CD4-positive, CD25-positive, alpha-beta regulatory T cell (primary cell): ENCODE measurements at regions not wholly inside any gene's neighbourhood (a gene's known extent, or its start where the extent isn't known, plus 50 kb on each side); places are given as distances from the start of the nearest gene placed in this dataset.

ENCODE experiments used
- ATAC-seq, 2 donors: fragments of 150-1000 bp; cut with Tn5 transposase; one replicate each; pipeline ENCODE4 v1.10.0; 2021; ENCODE audit warnings: low read depth in 2 of 2, moderate number of reproducible peaks in 2 of 2, moderate library complexity in 1 of 2
- DNase-seq, 3 donors: peaks; one replicate each; pipeline versions ENCODE4 v3.0.0 to v3.0.0-alpha.2; 2012 to 2022; ENCODE audit warnings: mixed read lengths in 1 of 3
- H3K27ac ChIP-seq: one replicate; pipeline ENCODE4 v1.7.0; 2013; ENCODE audit warnings: mild to moderate bottlenecking, low read length; ENCODE audit not compliant: insufficient read depth, poor library complexity, severe bottlenecking
- H3K27me3 ChIP-seq: one replicate; pipeline ENCODE4 v1.7.0; 2013; ENCODE audit warnings: low read length; ENCODE audit not compliant: control insufficient read depth, insufficient read depth
- H3K36me3 ChIP-seq: one replicate; pipeline ENCODE4 v1.7.0; 2013; ENCODE audit warnings: mild to moderate bottlenecking, low read length, moderate library complexity; ENCODE audit not compliant: control insufficient read depth, insufficient read depth
- H3K4me1 ChIP-seq: 2 replicates; pipeline ENCODE4 v1.7.0; 2013; ENCODE audit warnings: mild to moderate bottlenecking, low read length; ENCODE audit not compliant: insufficient read depth, control insufficient read depth, poor library complexity, severe bottlenecking
- H3K4me3 ChIP-seq: one replicate; pipeline ENCODE4 v1.7.0; 2013; ENCODE audit warnings: low read depth, mild to moderate bottlenecking, low read length, moderate library complexity
- H3K9me3 ChIP-seq, 2 experiments: 1 replicate in 1 of 2; 2 replicates in 1 of 2; pipeline ENCODE4 v1.7.0; 2013; ENCODE audit warnings: low read length in 2 of 2, mild to moderate bottlenecking in 1 of 2, moderate library complexity in 1 of 2; ENCODE audit not compliant: control insufficient read depth in 2 of 2
- H3K27ac Mint-ChIP-seq, 3 donors: one replicate each; pipeline ENCODE4 v1.8.0; 2020 to 2022; ENCODE audit warnings: mild to moderate bottlenecking in 3 of 3, mixed read lengths in 3 of 3, moderate library complexity in 2 of 3
- H3K27me3 Mint-ChIP-seq: one replicate; pipeline ENCODE4 v1.8.0; 2022; ENCODE audit warnings: mild to moderate bottlenecking, mixed read lengths
- H3K36me3 Mint-ChIP-seq: one replicate; pipeline ENCODE4 v1.8.0; 2020; ENCODE audit warnings: mixed read lengths
- H3K4me1 Mint-ChIP-seq, 4 donors: one replicate each; pipeline ENCODE4 v1.8.0; 2020 to 2022; ENCODE audit warnings: mixed read lengths in 4 of 4, mild to moderate bottlenecking in 1 of 4
- H3K4me3 Mint-ChIP-seq, 4 donors: one replicate each; pipeline ENCODE4 v1.8.0; 2020 to 2022; ENCODE audit warnings: mild to moderate bottlenecking in 4 of 4, mixed read lengths in 4 of 4, moderate library complexity in 3 of 4
- H3K9me3 Mint-ChIP-seq, 7 donors: one replicate each; pipeline ENCODE4 v1.8.0; 2020 to 2022; ENCODE audit warnings: mixed read lengths in 7 of 7, mild to moderate bottlenecking in 3 of 7, moderate library complexity in 2 of 7

- Mint-ChIP-seq H3K36me3 (no peaks in the 10 kb centered on the region), H3K9me3 (peaks cover 0 to 5% (median 2%) of the 10 kb centered on the region in 7 donors), H3K4me1 (no peaks in the 10 kb centered on the region), H3K27ac (no peak overlapping the region), H3K27me3 (no peaks in the 10 kb centered on the region), H3K4me3 (no peak overlapping the region)
- DNase-seq (no peak), ATAC-seq (no peak)
- Histone ChIP-seq H3K4me1 (no peaks in the 10 kb centered on the region), H3K4me3 (no peak overlapping the region), H3K9me3 (no peaks in the 10 kb centered on the region), H3K36me3 (no peaks in the 10 kb centered on the region), H3K27me3 (no peaks in the 10 kb centered on the region), H3K27ac (no peak overlapping the region)
These were observed 340.1 kb downstream of the BCAT1 start for GRCh38 chr12:24608637-24609285.

GRCh38 chr12:24608108-24608507, 340.8 kb downstream of the BCAT1 start:
- Histone ChIP-seq H3K27me3 (no peaks in the 10 kb centered on the region), H3K9me3 (peaks cover 0 to 1% of the 10 kb centered on the region in 2 experiments), H3K4me3 (no peak overlapping the region), H3K4me1 (no peaks in the 10 kb centered on the region), H3K27ac (no peak overlapping the region), H3K36me3 (no peaks in the 10 kb centered on the region)
- ATAC-seq = no peak
- Mint-ChIP-seq H3K36me3 (no peaks in the 10 kb centered on the region), H3K27me3 (no peaks in the 10 kb centered on the region), H3K4me3 (no peak overlapping the region), H3K4me1 (no peaks in the 10 kb centered on the region), H3K27ac (no peak overlapping the region), H3K9me3 (peaks cover 0 to 5% (median 2%) of the 10 kb centered on the region in 7 donors)
- no peak for DNase-seq

- Mint-ChIP-seq H3K4me1 (no peaks in the 10 kb centered on the region), H3K9me3 (peaks cover 0 to 5% (median 2%) of the 10 kb centered on the region in 7 donors), H3K27ac (no peak overlapping the region), H3K36me3 (no peaks in the 10 kb centered on the region), H3K27me3 (no peaks in the 10 kb centered on the region), H3K4me3 (no peak overlapping the region)
- no peak for ATAC-seq
- Histone ChIP-seq H3K4me1 (no peaks in the 10 kb centered on the region), H3K36me3 (no peaks in the 10 kb centered on the region), H3K4me3 (no peak overlapping the region), H3K27ac (no peak overlapping the region), H3K27me3 (no peaks in the 10 kb centered on the region), H3K9me3 (peaks cover 0 to 1% of the 10 kb centered on the region in 2 experiments)
- DNase-seq = no peak
These were observed 343.0 kb downstream of the BCAT1 start for GRCh38 chr12:24605916-24606315.

GRCh38 chr12:24605466-24605865, 343.4 kb downstream of the BCAT1 start:
- peaks cover 0 to 5% (median 1%) of the 10 kb centered on the region in 7 donors for H3K9me3 Mint-ChIP-seq

GRCh38 chr12:24603371-24603770, 345.5 kb downstream of the BCAT1 start:
- Mint-ChIP-seq H3K4me3 (no peak overlapping the region), H3K4me1 (no peaks in the 10 kb centered on the region), H3K27me3 (peaks cover 1% of the 10 kb centered on the region), H3K36me3 (no peaks in the 10 kb centered on the region), H3K27ac (no peak overlapping the region), H3K9me3 (peaks cover 0 to 5% (median 0%) of the 10 kb centered on the region in 7 donors)
- no peak for DNase-seq
- Histone ChIP-seq H3K4me1 (no peaks in the 10 kb centered on the region), H3K27ac (no peak overlapping the region), H3K4me3 (no peak overlapping the region), H3K9me3 (peaks cover 0 to 1% of the 10 kb centered on the region in 2 experiments), H3K36me3 (no peaks in the 10 kb centered on the region), H3K27me3 (no peaks in the 10 kb centered on the region)
- ATAC-seq = no peak

More at GRCh38 chr12:24605466-24605865, 343.4 kb downstream of the BCAT1 start:
- H3K27ac Mint-ChIP-seq = no peak overlapping the region
- H3K4me1 Mint-ChIP-seq = no peaks in the 10 kb centered on the region
- no peaks in the 10 kb centered on the region for H3K27me3 Mint-ChIP-seq
- H3K4me3 ChIP-seq = no peak overlapping the region
- ATAC-seq (no peak), DNase-seq (no peak)
- H3K4me1 ChIP-seq = no peaks in the 10 kb centered on the region
- H3K27me3 ChIP-seq = no peaks in the 10 kb centered on the region
- no peaks in the 10 kb centered on the region for H3K36me3 ChIP-seq
- peaks cover 0 to 1% of the 10 kb centered on the region in 2 experiments for H3K9me3 ChIP-seq
- no peak overlapping the region for H3K27ac ChIP-seq
- H3K36me3 Mint-ChIP-seq = no peaks in the 10 kb centered on the region
- no peak overlapping the region for H3K4me3 Mint-ChIP-seq

- H3K4me3 ChIP-seq = no peak overlapping the region
- DNase-seq = no peak
- H3K36me3 Mint-ChIP-seq = no peaks in the 10 kb centered on the region
These were observed 347.9 kb downstream of the BCAT1 start for GRCh38 chr12:24600996-24601395.

GRCh38 chr12:24600551-24600950, 348.4 kb downstream of the BCAT1 start:
- ATAC-seq (no peak), DNase-seq (no peak)
- no peaks in the 10 kb centered on the region for H3K4me1 Mint-ChIP-seq
- Histone ChIP-seq H3K36me3 (no peaks in the 10 kb centered on the region), H3K9me3 (peaks cover 0 to 1% of the 10 kb centered on the region in 2 experiments), H3K27ac (no peak overlapping the region), H3K4me3 (no peak overlapping the region), H3K27me3 (no peaks in the 10 kb centered on the region), H3K4me1 (no peaks in the 10 kb centered on the region)
- H3K36me3 Mint-ChIP-seq = no peaks in the 10 kb centered on the region
- no peak overlapping the region for H3K4me3 Mint-ChIP-seq
- peaks cover 4% of the 10 kb centered on the region for H3K27me3 Mint-ChIP-seq
- H3K9me3 Mint-ChIP-seq = peaks cover 0 to 4% (median 0%) of the 10 kb centered on the region in 7 donors
- no peak overlapping the region for H3K27ac Mint-ChIP-seq

More at GRCh38 chr12:24600996-24601395, 347.9 kb downstream of the BCAT1 start:
- Histone ChIP-seq H3K4me1 (no peaks in the 10 kb centered on the region), H3K9me3 (peaks cover 0 to 1% of the 10 kb centered on the region in 2 experiments), H3K27ac (no peak overlapping the region), H3K36me3 (no peaks in the 10 kb centered on the region), H3K27me3 (no peaks in the 10 kb centered on the region)
- Mint-ChIP-seq H3K27ac (no peak overlapping the region), H3K27me3 (peaks cover 4% of the 10 kb centered on the region), H3K4me3 (no peak overlapping the region), H3K4me1 (no peaks in the 10 kb centered on the region), H3K9me3 (peaks cover 0 to 5% (median 0%) of the 10 kb centered on the region in 7 donors)
- ATAC-seq = no peak

GRCh38 chr12:24599736-24600135, 349.2 kb downstream of the BCAT1 start:
- no peak for ATAC-seq
- H3K4me3 ChIP-seq = no peak overlapping the region
- no peaks in the 10 kb centered on the region for H3K4me1 Mint-ChIP-seq

More at GRCh38 chr12:24599736-24600135, 349.2 kb downstream of the BCAT1 start:
- H3K36me3 ChIP-seq = no peaks in the 10 kb centered on the region
- H3K4me1 ChIP-seq = no peaks in the 10 kb centered on the region
- Mint-ChIP-seq H3K27ac (no peak overlapping the region), H3K4me3 (no peak overlapping the region), H3K9me3 (peaks cover 0 to 4% (median 0%) of the 10 kb centered on the region in 7 donors), H3K36me3 (no peaks in the 10 kb centered on the region), H3K27me3 (peaks cover 4% of the 10 kb centered on the region)
- H3K27me3 ChIP-seq = no peaks in the 10 kb centered on the region
- no peak for DNase-seq
- no peak overlapping the region for H3K27ac ChIP-seq
- H3K9me3 ChIP-seq = peaks cover 0 to 1% of the 10 kb centered on the region in 2 experiments
